Loucy (cell line): ENCODE measurements at regions not wholly inside any gene's neighbourhood (a gene's known extent, or its start where the extent isn't known, plus 50 kb on each side); places are given as distances from the start of the nearest gene placed in this dataset.

Source experiments
- EZH2phosphoT487 ChIP-seq: fragments of 200-600 bp; IDR thresholded peaks from 2 replicates; pipeline ENCODE4 v1.6.1; 2018; ENCODE audit warnings: antibody characterized with exemption, mild to moderate bottlenecking, moderate library complexity, borderline replicate concordance
- TF ChIP-seq, protein P1 (sequence below): fragments of 200-600 bp; sonication (generic); conservative IDR thresholded peaks from 2 replicates; pipeline ENCODE4 v1.5.1; 2014; ENCODE audit warnings: mild to moderate bottlenecking, antibody characterized with exemption, low read length

DNA sequence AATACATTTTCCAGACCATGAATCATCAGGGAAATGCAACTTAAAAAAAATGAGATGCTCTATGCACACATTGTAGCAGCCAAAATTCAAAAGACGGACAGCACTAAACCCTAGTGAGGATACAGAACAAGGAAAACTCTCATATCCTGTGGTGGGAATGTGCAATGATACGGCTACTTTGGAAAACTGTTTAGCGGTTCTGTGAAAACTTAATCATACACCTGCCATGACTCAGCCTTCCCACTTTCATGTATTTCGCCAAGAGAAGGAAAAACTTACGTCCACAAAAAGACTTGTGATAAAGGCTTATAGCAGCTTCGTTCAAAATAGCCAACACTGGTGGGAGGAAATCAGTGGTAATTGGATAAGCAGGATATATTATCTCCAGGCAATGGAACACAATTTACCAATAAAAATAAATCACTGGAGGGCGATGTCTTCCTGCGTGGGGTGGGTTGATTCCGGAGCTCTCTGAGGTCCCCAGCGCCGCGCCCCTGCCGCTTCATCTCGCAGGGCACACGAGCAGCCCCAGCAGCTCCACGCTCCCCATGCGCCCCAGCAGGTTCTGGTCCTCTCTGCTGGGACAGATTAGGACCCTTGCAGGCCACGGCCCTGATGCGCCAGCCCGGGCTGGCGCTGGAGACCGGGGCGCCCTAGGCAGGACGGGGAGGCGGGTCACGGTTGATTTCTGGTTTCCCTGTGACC, 97.2 kb upstream of the ARHGEF7 start:
- TF ChIP-seq, protein P1, sequence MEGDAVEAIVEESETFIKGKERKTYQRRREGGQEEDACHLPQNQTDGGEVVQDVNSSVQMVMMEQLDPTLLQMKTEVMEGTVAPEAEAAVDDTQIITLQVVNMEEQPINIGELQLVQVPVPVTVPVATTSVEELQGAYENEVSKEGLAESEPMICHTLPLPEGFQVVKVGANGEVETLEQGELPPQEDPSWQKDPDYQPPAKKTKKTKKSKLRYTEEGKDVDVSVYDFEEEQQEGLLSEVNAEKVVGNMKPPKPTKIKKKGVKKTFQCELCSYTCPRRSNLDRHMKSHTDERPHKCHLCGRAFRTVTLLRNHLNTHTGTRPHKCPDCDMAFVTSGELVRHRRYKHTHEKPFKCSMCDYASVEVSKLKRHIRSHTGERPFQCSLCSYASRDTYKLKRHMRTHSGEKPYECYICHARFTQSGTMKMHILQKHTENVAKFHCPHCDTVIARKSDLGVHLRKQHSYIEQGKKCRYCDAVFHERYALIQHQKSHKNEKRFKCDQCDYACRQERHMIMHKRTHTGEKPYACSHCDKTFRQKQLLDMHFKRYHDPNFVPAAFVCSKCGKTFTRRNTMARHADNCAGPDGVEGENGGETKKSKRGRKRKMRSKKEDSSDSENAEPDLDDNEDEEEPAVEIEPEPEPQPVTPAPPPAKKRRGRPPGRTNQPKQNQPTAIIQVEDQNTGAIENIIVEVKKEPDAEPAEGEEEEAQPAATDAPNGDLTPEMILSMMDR, result no peak
- no peak for TF ChIP-seq EZH2phosphoT487
